ENCODE measurements at regions not wholly inside any gene's neighbourhood (a gene's known extent, or its start where the extent isn't known, plus 50 kb on each side); places are given as distances from the start of the nearest gene placed in this dataset.
"Not testable (repeated sequence)": the region's sequence is repeated elsewhere in the genome, so short reads cannot be mapped to it uniquely, and the experiment has no call there.

DNA sequence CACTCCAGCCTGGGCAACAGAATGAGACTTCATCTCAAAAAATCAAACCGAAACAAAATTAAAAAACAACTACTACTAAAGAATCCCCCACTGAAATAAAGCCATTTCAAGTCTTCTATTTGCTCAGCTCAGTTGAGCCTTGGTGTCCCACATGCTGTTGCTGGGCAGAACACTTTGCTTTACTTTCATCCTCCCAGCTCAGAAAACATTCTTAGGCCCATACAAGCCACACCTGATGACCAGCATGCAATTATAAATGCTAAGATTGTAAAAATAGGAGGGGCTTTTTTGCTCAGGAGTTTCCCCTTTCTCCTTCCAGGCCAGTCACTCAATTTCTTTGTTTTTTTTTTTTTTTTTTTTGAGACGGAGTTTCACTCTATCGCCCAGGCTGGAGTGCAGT lies 94.6 kb upstream of the PRSS12 start:
- H3K36me3 ChIP-seq (ENCODE audit: insufficient read depth, insufficient read length, low read length); H3K9ac ChIP-seq (ENCODE audit: insufficient read length, low read depth); H3K27me3 ChIP-seq (ENCODE audit: insufficient read depth, insufficient read length); H3K9me3 ChIP-seq (ENCODE audit: insufficient read depth, low read length); H3K4me1 ChIP-seq (ENCODE audit: insufficient read depth, insufficient read length); H3K4me3 ChIP-seq (ENCODE audit: insufficient read length, low read depth); DNase-seq (ENCODE audit: low read depth, low spot score): not testable (repeated sequence)

DNA sequence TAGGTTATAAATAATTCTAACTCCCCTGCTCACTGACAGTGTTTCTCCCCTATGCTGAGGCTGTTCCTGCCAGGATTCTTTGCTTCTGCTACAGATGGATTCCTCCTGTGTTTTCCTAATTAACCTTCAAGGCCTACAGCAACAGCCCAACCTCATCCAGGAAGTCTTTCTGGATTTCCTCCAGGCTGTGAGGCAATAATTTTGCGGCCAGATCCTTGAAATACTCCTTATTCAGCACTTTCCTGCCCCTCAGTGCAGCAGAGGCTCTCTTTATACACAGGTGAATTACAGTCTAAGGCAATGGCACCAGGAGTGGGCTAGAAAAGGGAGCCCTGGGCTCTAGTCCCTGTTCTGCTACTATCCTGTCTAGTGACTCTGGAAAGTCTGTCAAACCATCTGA lies 102.1 kb upstream of the PRSS12 start:
- not testable (repeated sequence) for H3K4me1 ChIP-seq (ENCODE audit: insufficient read depth, insufficient read length); H3K36me3 ChIP-seq (ENCODE audit: insufficient read depth, insufficient read length, low read length); H3K27me3 ChIP-seq (ENCODE audit: insufficient read depth, insufficient read length)

DNA sequence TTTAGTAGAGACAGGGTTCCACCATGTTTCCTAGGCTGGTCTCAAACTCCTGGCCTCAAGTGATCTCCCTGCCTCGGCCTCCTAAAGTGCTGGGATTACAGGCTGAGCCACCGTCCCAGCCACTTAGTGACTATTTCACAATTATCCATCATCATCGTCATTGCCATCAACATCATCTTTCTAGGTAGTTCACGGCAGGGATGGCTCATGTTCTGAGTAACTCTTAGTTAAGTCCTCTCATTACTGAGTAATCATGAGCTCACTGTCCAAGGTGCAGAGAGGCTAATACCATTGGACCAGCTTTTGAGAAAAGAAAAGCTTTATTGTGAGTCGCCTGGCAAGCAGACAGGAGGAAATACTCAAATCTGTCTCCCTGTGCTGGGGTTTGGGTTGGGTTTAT lies 108.6 kb upstream of the PRSS12 start:
- H3K4me3 ChIP-seq (ENCODE audit: insufficient read length, low read depth); H3K27me3 ChIP-seq (ENCODE audit: insufficient read depth, insufficient read length); H3K4me1 ChIP-seq (ENCODE audit: insufficient read depth, insufficient read length); H3K9me3 ChIP-seq (ENCODE audit: insufficient read depth, low read length); H3K36me3 ChIP-seq (ENCODE audit: insufficient read depth, insufficient read length, low read length); DNase-seq (ENCODE audit: low read depth, low spot score); H3K9ac ChIP-seq (ENCODE audit: insufficient read length, low read depth): not testable (repeated sequence)

More for the DNA sequence above, 102.1 kb upstream of the PRSS12 start:
- not testable (repeated sequence) for DNase-seq (ENCODE audit: low read depth, low spot score); H3K9me3 ChIP-seq (ENCODE audit: insufficient read depth, low read length); H3K9ac ChIP-seq (ENCODE audit: insufficient read length, low read depth); H3K4me3 ChIP-seq (ENCODE audit: insufficient read length, low read depth)

- H3K36me3 ChIP-seq (ENCODE audit: insufficient read depth, insufficient read length, low read length); H3K9ac ChIP-seq (ENCODE audit: insufficient read length, low read depth); DNase-seq (ENCODE audit: low read depth, low spot score); H3K9me3 ChIP-seq (ENCODE audit: insufficient read depth, low read length); H3K4me1 ChIP-seq (ENCODE audit: insufficient read depth, insufficient read length); H3K27me3 ChIP-seq (ENCODE audit: insufficient read depth, insufficient read length); H3K4me3 ChIP-seq (ENCODE audit: insufficient read length, low read depth): not testable (repeated sequence)
Measured at GRCh38 chr4:118465831-118466230, 113.0 kb upstream of the PRSS12 start.

GRCh38 chr4:118474001-118474626 lies 121.3 kb upstream of the PRSS12 start:
- not testable (repeated sequence) for H3K27me3 ChIP-seq (ENCODE audit: insufficient read depth, insufficient read length); DNase-seq (ENCODE audit: low read depth, low spot score); H3K36me3 ChIP-seq (ENCODE audit: insufficient read depth, insufficient read length, low read length); H3K4me1 ChIP-seq (ENCODE audit: insufficient read depth, insufficient read length); H3K4me3 ChIP-seq (ENCODE audit: insufficient read length, low read depth); H3K9me3 ChIP-seq (ENCODE audit: insufficient read depth, low read length); H3K9ac ChIP-seq (ENCODE audit: insufficient read length, low read depth)

DNA sequence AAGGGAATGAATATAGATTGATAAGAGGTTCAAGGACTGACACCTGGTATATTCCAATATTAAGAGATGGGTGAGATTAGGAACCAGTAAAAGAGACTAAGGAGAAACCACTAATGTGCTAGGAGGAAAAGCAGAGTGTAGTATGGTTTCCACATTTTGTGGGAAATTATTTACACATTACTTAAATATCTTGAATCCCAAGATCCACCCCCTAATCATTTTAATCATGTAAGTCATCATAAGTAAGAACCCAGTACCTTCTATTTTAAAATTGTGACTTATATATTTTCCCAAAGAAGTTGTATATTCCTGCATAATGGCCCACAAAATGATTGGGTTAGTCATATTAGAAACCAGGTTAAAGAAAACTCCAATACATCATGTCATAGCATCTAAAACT lies 122.0 kb upstream of the PRSS12 start:
- not testable (repeated sequence) for H3K9ac ChIP-seq (ENCODE audit: insufficient read length, low read depth); H3K9me3 ChIP-seq (ENCODE audit: insufficient read depth, low read length); H3K4me1 ChIP-seq (ENCODE audit: insufficient read depth, insufficient read length); H3K27me3 ChIP-seq (ENCODE audit: insufficient read depth, insufficient read length); DNase-seq (ENCODE audit: low read depth, low spot score); H3K36me3 ChIP-seq (ENCODE audit: insufficient read depth, insufficient read length, low read length); H3K4me3 ChIP-seq (ENCODE audit: insufficient read length, low read depth)

GRCh38 chr4:118475901-118476300 lies 123.1 kb upstream of the PRSS12 start:
- not testable (repeated sequence) for H3K9ac ChIP-seq (ENCODE audit: insufficient read length, low read depth); H3K36me3 ChIP-seq (ENCODE audit: insufficient read depth, insufficient read length, low read length); H3K4me3 ChIP-seq (ENCODE audit: insufficient read length, low read depth); DNase-seq (ENCODE audit: low read depth, low spot score); H3K9me3 ChIP-seq (ENCODE audit: insufficient read depth, low read length); H3K27me3 ChIP-seq (ENCODE audit: insufficient read depth, insufficient read length); H3K4me1 ChIP-seq (ENCODE audit: insufficient read depth, insufficient read length)

- not testable (repeated sequence) for DNase-seq (ENCODE audit: low read depth, low spot score)
Measured at GRCh38 chr4:118477826-118478225, 125.0 kb upstream of the PRSS12 start.

GRCh38 chr4:118485801-118486314 lies 133.1 kb upstream of the PRSS12 start:
- not testable (repeated sequence) for H3K4me1 ChIP-seq (ENCODE audit: insufficient read depth, insufficient read length); H3K4me3 ChIP-seq (ENCODE audit: insufficient read length, low read depth); H3K9ac ChIP-seq (ENCODE audit: insufficient read length, low read depth); DNase-seq (ENCODE audit: low read depth, low spot score); H3K27me3 ChIP-seq (ENCODE audit: insufficient read depth, insufficient read length); H3K9me3 ChIP-seq (ENCODE audit: insufficient read depth, low read length); H3K36me3 ChIP-seq (ENCODE audit: insufficient read depth, insufficient read length, low read length)

More at GRCh38 chr4:118477826-118478225, 125.0 kb upstream of the PRSS12 start:
- not testable (repeated sequence) for H3K36me3 ChIP-seq (ENCODE audit: insufficient read depth, insufficient read length, low read length); H3K4me1 ChIP-seq (ENCODE audit: insufficient read depth, insufficient read length); H3K9me3 ChIP-seq (ENCODE audit: insufficient read depth, low read length); H3K27me3 ChIP-seq (ENCODE audit: insufficient read depth, insufficient read length); H3K9ac ChIP-seq (ENCODE audit: insufficient read length, low read depth); H3K4me3 ChIP-seq (ENCODE audit: insufficient read length, low read depth)

DNA sequence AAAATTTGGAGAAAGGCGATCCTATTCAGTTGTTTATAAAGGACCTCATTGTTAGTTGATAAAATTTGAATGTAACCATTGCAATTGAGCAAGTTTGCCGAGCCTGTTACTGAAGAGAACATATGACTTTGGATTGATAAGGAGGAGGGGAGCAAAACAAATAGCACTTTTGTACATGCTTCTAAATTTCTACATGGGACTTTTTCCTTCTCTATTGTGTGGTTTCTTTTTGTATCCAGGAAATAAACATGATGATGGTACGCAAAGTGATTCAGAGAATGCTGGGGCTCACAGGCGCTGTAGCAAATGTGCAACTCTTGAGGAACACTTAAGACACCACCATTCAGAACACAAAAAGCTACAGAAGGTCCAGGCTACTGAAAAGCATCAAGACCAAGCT lies 140.2 kb upstream of the PRSS12 start:
- H3K9ac ChIP-seq (ENCODE audit: insufficient read length, low read depth); H3K4me3 ChIP-seq (ENCODE audit: insufficient read length, low read depth); H3K27me3 ChIP-seq (ENCODE audit: insufficient read depth, insufficient read length); DNase-seq (ENCODE audit: low read depth, low spot score); H3K4me1 ChIP-seq (ENCODE audit: insufficient read depth, insufficient read length); H3K36me3 ChIP-seq (ENCODE audit: insufficient read depth, insufficient read length, low read length); H3K9me3 ChIP-seq (ENCODE audit: insufficient read depth, low read length): not testable (repeated sequence)

DNA sequence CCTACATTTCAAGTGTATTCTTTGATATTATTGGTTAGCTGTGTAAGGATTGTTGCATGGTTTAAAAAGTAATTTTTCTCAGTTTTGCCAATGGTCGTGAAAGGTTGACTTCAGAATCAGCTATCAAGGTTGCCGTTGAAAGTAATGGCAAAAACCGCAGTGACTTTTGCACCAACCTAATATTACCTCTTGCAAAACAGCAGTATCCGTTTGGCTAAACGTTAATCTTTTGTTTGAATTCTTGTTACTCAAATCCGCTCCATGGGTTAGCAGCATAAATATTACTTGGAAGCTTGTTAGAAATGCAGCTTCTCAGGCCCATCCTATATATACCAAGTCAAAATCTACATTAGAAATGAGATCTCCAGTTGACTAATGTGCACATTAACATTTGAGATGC lies 141.6 kb upstream of the PRSS12 start:
- H3K4me3 ChIP-seq (ENCODE audit: insufficient read length, low read depth); DNase-seq (ENCODE audit: low read depth, low spot score); H3K9me3 ChIP-seq (ENCODE audit: insufficient read depth, low read length); H3K4me1 ChIP-seq (ENCODE audit: insufficient read depth, insufficient read length); H3K27me3 ChIP-seq (ENCODE audit: insufficient read depth, insufficient read length); H3K36me3 ChIP-seq (ENCODE audit: insufficient read depth, insufficient read length, low read length); H3K9ac ChIP-seq (ENCODE audit: insufficient read length, low read depth): not testable (repeated sequence)

GRCh38 chr4:118502967-118503366 lies 150.2 kb upstream of the PRSS12 start:
- H3K9ac ChIP-seq (ENCODE audit: insufficient read length, low read depth); DNase-seq (ENCODE audit: low read depth, low spot score): not testable (repeated sequence)

More at GRCh38 chr4:118502967-118503366, 150.2 kb upstream of the PRSS12 start:
- not testable (repeated sequence) for H3K4me3 ChIP-seq (ENCODE audit: insufficient read length, low read depth); H3K27me3 ChIP-seq (ENCODE audit: insufficient read depth, insufficient read length); H3K36me3 ChIP-seq (ENCODE audit: insufficient read depth, insufficient read length, low read length); H3K4me1 ChIP-seq (ENCODE audit: insufficient read depth, insufficient read length); H3K9me3 ChIP-seq (ENCODE audit: insufficient read depth, low read length)
